ENCODE measurements at regions not wholly inside any gene's neighbourhood (a gene's known extent, or its start where the extent isn't known, plus 50 kb on each side); places are given as distances from the start of the nearest gene placed in this dataset.

DNA sequence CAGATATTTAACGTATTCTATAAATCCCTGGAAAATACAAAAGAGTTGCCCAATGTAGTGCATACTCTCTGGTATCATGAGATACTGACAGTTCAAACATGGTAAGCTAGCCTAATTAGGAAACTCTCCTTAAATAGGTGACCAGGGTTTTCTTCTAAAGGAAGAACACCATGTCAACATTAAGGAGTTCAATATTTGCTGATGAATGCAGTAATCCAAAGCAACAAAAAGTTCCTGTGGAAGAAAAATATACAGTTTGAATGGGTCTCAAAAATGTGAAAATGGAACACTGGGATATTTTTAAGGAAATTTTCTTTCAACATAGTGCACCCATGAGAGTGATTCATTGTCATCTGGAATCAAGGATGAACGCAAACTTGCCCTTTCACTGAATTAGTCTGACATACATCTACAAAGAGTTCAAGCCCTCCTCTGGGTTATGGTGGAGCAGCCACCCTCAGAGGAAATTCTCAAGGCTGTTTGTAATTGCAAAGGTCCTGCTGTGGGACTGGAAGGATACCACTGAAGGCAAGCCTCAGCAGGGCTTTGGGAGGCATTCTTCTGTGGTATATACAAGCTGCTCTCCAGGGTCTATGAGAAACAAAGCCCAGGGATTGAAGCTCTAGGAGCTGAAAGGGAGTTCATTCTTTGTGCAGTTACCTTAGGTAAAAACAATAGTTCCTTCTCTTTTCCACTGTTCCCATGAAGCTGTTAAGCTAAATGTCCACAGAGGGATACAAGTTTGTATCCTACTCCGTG is 700.3 kb downstream of the TUSC7 start:
- TF ChIP-seq, protein P1, sequence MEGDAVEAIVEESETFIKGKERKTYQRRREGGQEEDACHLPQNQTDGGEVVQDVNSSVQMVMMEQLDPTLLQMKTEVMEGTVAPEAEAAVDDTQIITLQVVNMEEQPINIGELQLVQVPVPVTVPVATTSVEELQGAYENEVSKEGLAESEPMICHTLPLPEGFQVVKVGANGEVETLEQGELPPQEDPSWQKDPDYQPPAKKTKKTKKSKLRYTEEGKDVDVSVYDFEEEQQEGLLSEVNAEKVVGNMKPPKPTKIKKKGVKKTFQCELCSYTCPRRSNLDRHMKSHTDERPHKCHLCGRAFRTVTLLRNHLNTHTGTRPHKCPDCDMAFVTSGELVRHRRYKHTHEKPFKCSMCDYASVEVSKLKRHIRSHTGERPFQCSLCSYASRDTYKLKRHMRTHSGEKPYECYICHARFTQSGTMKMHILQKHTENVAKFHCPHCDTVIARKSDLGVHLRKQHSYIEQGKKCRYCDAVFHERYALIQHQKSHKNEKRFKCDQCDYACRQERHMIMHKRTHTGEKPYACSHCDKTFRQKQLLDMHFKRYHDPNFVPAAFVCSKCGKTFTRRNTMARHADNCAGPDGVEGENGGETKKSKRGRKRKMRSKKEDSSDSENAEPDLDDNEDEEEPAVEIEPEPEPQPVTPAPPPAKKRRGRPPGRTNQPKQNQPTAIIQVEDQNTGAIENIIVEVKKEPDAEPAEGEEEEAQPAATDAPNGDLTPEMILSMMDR (IDR thresholded peaks at IDR 0.05): no peak
- H3K4me3 ChIP-seq: no peak overlapping the region
- DNase-seq: no peak
- intact Hi-C loops (cut with DNase I): no loop called here
- H3K36me3 ChIP-seq: no peaks in the 10 kb centered on the region
- no peak overlapping the region for H3K9ac ChIP-seq (ENCODE audit: low read depth in 2 of 2, low read length in 2 of 2)
- no peaks in the 10 kb centered on the region for H3K9me3 ChIP-seq
- no peaks in the 10 kb centered on the region for H3K27me3 ChIP-seq
- H3K27ac ChIP-seq: no peak overlapping the region
- no peaks in the 10 kb centered on the region for H3K4me1 ChIP-seq

DNA sequence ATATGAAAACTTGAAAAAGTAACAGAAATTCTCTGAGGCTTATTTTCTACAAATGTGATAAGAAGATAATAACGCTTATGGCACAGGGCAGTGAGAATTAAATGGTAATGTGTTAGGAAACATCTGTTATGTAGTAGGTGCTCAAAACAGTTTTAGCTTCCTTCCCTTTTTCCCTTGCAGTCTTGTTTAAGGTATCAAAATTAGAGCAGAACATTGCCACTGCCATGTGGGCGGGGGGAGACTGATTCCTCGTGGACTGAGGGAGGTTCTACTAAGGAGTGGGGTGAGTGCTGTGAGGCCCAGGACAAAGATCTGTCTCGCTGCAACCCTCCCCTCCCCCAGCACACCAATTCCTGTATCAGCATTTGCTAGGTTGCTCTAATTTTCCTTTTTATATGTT is 702.4 kb downstream of the TUSC7 start:
- TF ChIP-seq, protein P1 (IDR thresholded peaks at IDR 0.05): no peak
- intact Hi-C loops (cut with DNase I): no loop called here
- DNase-seq: no peak
- Histone ChIP-seq H3K4me3 (no peak overlapping the region), H3K36me3 (no peaks in the 10 kb centered on the region), H3K27me3 (no peaks in the 10 kb centered on the region), H3K9ac (ENCODE audit: low read depth in 2 of 2, low read length in 2 of 2) (no peak overlapping the region), H3K4me1 (no peaks in the 10 kb centered on the region), H3K27ac (no peak overlapping the region), H3K9me3 (no peaks in the 10 kb centered on the region)

DNA sequence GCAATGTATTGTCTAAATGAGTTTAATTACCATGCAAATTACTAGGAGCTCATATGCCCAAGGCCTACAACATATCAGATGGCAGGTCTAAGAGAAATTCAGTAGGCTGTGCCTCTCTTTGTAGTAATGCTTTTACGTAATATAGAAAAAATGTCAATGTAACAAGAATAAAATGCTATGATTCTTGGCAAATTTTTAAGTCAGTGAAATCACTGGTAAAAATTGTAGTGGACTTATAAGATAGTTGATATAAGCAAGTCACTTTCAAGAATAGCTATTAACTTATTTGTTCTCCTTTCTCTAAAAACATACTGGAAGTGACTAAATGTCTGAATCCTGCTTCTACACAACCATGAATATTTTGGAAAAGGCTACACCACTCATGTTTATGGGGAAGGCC is 707.8 kb downstream of the TUSC7 start:
- no peaks in the 10 kb centered on the region for H3K4me1 ChIP-seq
- no peak for DNase-seq
- no peak overlapping the region for H3K4me3 ChIP-seq
- no peaks in the 10 kb centered on the region for H3K36me3 ChIP-seq
- no peak overlapping the region for H3K9ac ChIP-seq (ENCODE audit: low read depth in 2 of 2, low read length in 2 of 2)
- TF ChIP-seq, protein P1 (IDR thresholded peaks at IDR 0.05): no peak
- H3K27me3 ChIP-seq: no peaks in the 10 kb centered on the region
- intact Hi-C loops (cut with DNase I): no loop called here
- no peak overlapping the region for H3K27ac ChIP-seq
- no peaks in the 10 kb centered on the region for H3K9me3 ChIP-seq

DNA sequence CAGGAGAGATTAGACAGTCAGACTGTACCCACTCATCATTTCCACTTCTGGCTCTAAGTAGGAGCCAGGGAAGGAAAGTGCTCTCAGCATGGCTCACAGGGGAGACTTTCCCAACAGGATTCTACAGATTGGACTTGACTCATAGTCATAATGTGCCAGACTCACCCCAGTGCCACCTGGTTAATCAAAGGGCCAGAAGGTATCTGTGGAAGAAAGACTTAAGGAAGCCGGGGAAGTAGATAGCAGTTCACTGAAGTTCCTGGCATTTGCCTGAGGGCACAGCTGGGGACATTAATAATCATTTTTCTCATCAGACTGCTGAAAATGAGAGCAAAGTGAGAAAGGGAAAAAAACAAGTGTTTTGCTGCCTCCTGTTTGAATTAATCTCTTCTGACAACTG is 717.5 kb downstream of the TUSC7 start:
- intact Hi-C loops (cut with DNase I): no loop called here
- Histone ChIP-seq H3K27ac (no peak overlapping the region), H3K27me3 (no peaks in the 10 kb centered on the region), H3K4me3 (no peak overlapping the region), H3K9me3 (no peaks in the 10 kb centered on the region), H3K9ac (ENCODE audit: low read depth in 2 of 2, low read length in 2 of 2) (no peak overlapping the region), H3K4me1 (no peaks in the 10 kb centered on the region), H3K36me3 (no peaks in the 10 kb centered on the region)
- TF ChIP-seq, protein P1 (IDR thresholded peaks at IDR 0.05): no peak
- DNase-seq: no peak

DNA sequence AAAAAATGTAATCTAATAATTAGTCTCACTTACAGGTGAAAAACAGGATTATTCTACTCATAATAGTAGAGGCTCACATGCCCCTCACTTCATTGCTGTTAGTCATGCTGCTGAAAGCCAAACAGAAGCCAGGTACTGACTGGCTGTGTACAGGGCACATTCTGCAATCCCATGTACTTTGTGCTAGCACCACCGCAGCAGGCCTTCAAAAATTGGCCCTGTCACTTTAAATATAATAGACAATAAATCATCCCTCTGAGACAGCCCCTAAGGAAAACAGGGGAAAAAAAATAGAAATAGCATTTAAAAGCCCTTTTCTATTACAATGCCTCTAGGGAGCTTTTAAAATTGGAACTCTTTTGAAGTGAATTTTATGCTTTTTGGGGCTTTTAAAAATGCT is 723.8 kb downstream of the TUSC7 start:
- no peak overlapping the region for H3K9ac ChIP-seq (ENCODE audit: low read depth in 2 of 2, low read length in 2 of 2)
- H3K4me1 ChIP-seq: no peaks in the 10 kb centered on the region
- intact Hi-C loops (cut with DNase I): no loop called here
- no peaks in the 10 kb centered on the region for H3K9me3 ChIP-seq
- no peaks in the 10 kb centered on the region for H3K27me3 ChIP-seq
- H3K36me3 ChIP-seq: no peaks in the 10 kb centered on the region
- H3K27ac ChIP-seq: no peak overlapping the region
- H3K4me3 ChIP-seq: no peak overlapping the region
- TF ChIP-seq, protein P1 (IDR thresholded peaks at IDR 0.05): no peak
- no peak for DNase-seq

All from colonic mucosa (tissue), 4 donors.